ENCODE measurements at regions not wholly inside any gene's neighbourhood (a gene's known extent, or its start where the extent isn't known, plus 50 kb on each side); places are given as distances from the start of the nearest gene placed in this dataset.

DNA sequence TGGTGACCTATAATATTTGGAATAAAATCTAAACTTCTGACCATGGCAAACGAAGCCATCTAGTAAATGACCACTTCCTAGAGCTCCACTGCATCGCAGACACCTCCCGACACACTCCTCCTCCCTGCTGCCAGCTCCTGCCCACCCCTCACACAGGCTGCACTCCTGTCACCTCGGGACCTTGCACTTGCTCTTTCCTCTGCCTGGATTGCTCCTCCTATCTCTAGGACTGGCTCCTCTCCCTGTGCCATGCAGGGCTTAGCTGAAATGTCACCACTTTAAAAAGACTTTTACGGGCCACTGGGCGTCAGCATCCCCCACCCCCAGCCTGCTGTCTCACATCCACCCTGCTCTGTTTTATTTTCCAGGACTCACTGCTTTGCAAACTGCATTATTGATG lies 87.6 kb upstream of the MC3R start:
- Histone ChIP-seq H3K27ac (ENCODE audit: low read depth in 1 of 2, low read length in 2 of 2) (no peak overlapping the region), H3K9ac (ENCODE audit: insufficient read depth, low read length, poor library complexity, severe bottlenecking) (no peak overlapping the region), H3K4me2 (replicated peaks; ENCODE audit: extremely low read depth, low read length, poor library complexity, severe bottlenecking) (no peak overlapping the region), H3K27me3 (ENCODE audit: control insufficient read depth in 2 of 2, insufficient read depth in 2 of 2, low read length in 2 of 2) (no peaks in the 10 kb centered on the region), H3K4me3 (replicated peaks in 1 of 3; ENCODE audit: low read depth in 2 of 3, low read length in 3 of 3) (no peak overlapping the region), H3K4me1 (ENCODE audit: control insufficient read depth in 1 of 2, insufficient read depth in 2 of 2, low read length in 2 of 2) (no peaks in the 10 kb centered on the region), H4K20me1 (ENCODE audit: insufficient read depth, low read length) (no peaks in the 10 kb centered on the region), H3K9me3 (replicated peaks in 1 of 2; ENCODE audit: control insufficient read depth in 1 of 2, insufficient read depth in 1 of 2, low read length in 2 of 2) (no peaks in the 10 kb centered on the region), H3K79me2 (ENCODE audit: insufficient read depth, low read length) (no peaks in the 10 kb centered on the region), H2AFZ (ENCODE audit: insufficient read depth, low read depth, low read length, poor library complexity, severe bottlenecking) (no peak overlapping the region), H3K36me3 (replicated peaks in 1 of 2; ENCODE audit: control insufficient read depth in 1 of 2, insufficient read depth in 2 of 2, low read length in 2 of 2) (no peaks in the 10 kb centered on the region)
- TF ChIP-seq, protein P1, sequence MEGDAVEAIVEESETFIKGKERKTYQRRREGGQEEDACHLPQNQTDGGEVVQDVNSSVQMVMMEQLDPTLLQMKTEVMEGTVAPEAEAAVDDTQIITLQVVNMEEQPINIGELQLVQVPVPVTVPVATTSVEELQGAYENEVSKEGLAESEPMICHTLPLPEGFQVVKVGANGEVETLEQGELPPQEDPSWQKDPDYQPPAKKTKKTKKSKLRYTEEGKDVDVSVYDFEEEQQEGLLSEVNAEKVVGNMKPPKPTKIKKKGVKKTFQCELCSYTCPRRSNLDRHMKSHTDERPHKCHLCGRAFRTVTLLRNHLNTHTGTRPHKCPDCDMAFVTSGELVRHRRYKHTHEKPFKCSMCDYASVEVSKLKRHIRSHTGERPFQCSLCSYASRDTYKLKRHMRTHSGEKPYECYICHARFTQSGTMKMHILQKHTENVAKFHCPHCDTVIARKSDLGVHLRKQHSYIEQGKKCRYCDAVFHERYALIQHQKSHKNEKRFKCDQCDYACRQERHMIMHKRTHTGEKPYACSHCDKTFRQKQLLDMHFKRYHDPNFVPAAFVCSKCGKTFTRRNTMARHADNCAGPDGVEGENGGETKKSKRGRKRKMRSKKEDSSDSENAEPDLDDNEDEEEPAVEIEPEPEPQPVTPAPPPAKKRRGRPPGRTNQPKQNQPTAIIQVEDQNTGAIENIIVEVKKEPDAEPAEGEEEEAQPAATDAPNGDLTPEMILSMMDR (IDR thresholded peaks at IDR 0.05): no peak
- no peaks in the 10 kb centered on the region for H3K4me1 Mint-ChIP-seq
- H3K4me3 Mint-ChIP-seq: no peak overlapping the region
- H3K9me3 Mint-ChIP-seq: peaks cover 0 to 2% (median 0%) of the 10 kb centered on the region in 7 donors
- no peaks in the 10 kb centered on the region for H3K27me3 Mint-ChIP-seq (ENCODE audit: low read depth in 3 of 3)
- DNase-seq: no peak
- intact Hi-C loops (cut with micrococcal nuclease): no loop called here
- 76% methylated on average over 5 of the region's 6 CpGs for WGBS (ENCODE audit: insufficient coverage)
- H3K27ac Mint-ChIP-seq: no peak overlapping the region
- H3K36me3 Mint-ChIP-seq: no peaks in the 10 kb centered on the region

DNA sequence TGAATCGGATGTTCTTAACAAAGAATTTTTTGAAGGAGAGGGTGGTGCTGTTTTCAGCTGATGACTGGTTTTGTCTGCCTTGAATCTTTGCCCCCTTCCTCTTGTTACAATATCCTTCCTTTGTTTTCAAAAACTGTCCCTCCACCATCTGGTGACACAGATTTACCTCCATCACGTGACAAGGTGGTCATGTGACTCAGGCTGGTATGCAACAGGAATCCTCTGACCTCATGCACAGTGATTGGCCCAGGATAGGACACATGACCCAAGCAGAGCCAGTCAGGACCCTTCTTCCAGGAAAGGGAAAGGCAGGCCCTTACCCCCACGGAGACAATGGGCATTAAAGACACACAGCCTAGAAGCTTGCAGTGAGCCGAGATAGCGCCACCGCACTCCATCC lies 84.7 kb upstream of the MC3R start:
- H3K9ac ChIP-seq (ENCODE audit: insufficient read depth, low read length, poor library complexity, severe bottlenecking): no peak overlapping the region
- H3K4me3 ChIP-seq (replicated peaks in 1 of 3; ENCODE audit: low read depth in 2 of 3, low read length in 3 of 3): no peak overlapping the region
- Mint-ChIP-seq H3K27me3 (ENCODE audit: low read depth in 3 of 3) (no peaks in the 10 kb centered on the region), H3K4me3 (no peak overlapping the region), H3K36me3 (no peaks in the 10 kb centered on the region), H3K27ac (peak overlapping the region in 1 of 7 donors; percentile 30), H3K9me3 (peaks cover 0 to 2% (median 0%) of the 10 kb centered on the region in 7 donors), H3K4me1 (no peaks in the 10 kb centered on the region)
- intact Hi-C loops (cut with micrococcal nuclease): no loop called here
- no peak overlapping the region for H3K4me2 ChIP-seq (replicated peaks; ENCODE audit: extremely low read depth, low read length, poor library complexity, severe bottlenecking)
- H3K79me2 ChIP-seq (ENCODE audit: insufficient read depth, low read length): no peaks in the 10 kb centered on the region
- H3K27me3 ChIP-seq (ENCODE audit: control insufficient read depth in 2 of 2, insufficient read depth in 2 of 2, low read length in 2 of 2): no peaks in the 10 kb centered on the region
- TF ChIP-seq, protein P1 (IDR thresholded peaks at IDR 0.05): no peak
- 20% methylated on average over 1 of the region's 6 CpGs for WGBS (ENCODE audit: insufficient coverage)
- H2AFZ ChIP-seq (ENCODE audit: insufficient read depth, low read depth, low read length, poor library complexity, severe bottlenecking): no peak overlapping the region
- no peaks in the 10 kb centered on the region for H3K36me3 ChIP-seq (replicated peaks in 1 of 2; ENCODE audit: control insufficient read depth in 1 of 2, insufficient read depth in 2 of 2, low read length in 2 of 2)
- no peaks in the 10 kb centered on the region for H3K4me1 ChIP-seq (ENCODE audit: control insufficient read depth in 1 of 2, insufficient read depth in 2 of 2, low read length in 2 of 2)
- DNase-seq: no peak
- H3K27ac ChIP-seq (ENCODE audit: low read depth in 1 of 2, low read length in 2 of 2): no peak overlapping the region
- no peaks in the 10 kb centered on the region for H3K9me3 ChIP-seq (replicated peaks in 1 of 2; ENCODE audit: control insufficient read depth in 1 of 2, insufficient read depth in 1 of 2, low read length in 2 of 2)
- H4K20me1 ChIP-seq (ENCODE audit: insufficient read depth, low read length): no peaks in the 10 kb centered on the region

Data from CD14-positive monocyte (primary cell).